ENCODE measurements at regions not wholly inside any gene's neighbourhood (a gene's known extent, or its start where the extent isn't known, plus 50 kb on each side); places are given as distances from the start of the nearest gene placed in this dataset.

GRCh38 chr6:14713008-14713960 is 532.6 kb upstream of the JARID2 start:
- no peak for DNase-seq (ENCODE audit: low read depth, low spot score)
- Histone ChIP-seq H3K4me1 (ENCODE audit: control insufficient read depth, insufficient read depth, low read length) (no peaks in the 10 kb centered on the region), H2AFZ (ENCODE audit: control insufficient read depth, low read depth, low read length) (no peak overlapping the region), H3K27ac (ENCODE audit: control insufficient read depth, insufficient read depth) (no peak overlapping the region), H3K79me2 (ENCODE audit: control insufficient read depth, insufficient read depth, low read length) (no peaks in the 10 kb centered on the region), H4K20me1 (ENCODE audit: control insufficient read depth, insufficient read depth) (no peaks in the 10 kb centered on the region), H3K4me2 (ENCODE audit: control insufficient read depth, insufficient read depth) (no peak overlapping the region), H3K36me3 (ENCODE audit: control insufficient read depth in 2 of 2, insufficient read depth in 2 of 2, low read length in 1 of 2) (no peaks in the 10 kb centered on the region), H3K27me3 (replicated peaks in 1 of 2; ENCODE audit: control insufficient read depth in 2 of 2, insufficient read depth in 2 of 2, low read length in 1 of 2) (no peaks in the 10 kb centered on the region), H3K9ac (ENCODE audit: control insufficient read depth, insufficient read depth, low read length) (no peak overlapping the region), H3K4me3 (no peak overlapping the region), H3K9me3 (replicated peaks; ENCODE audit: control insufficient read depth, insufficient read depth, low read length) (no peaks in the 10 kb centered on the region)
- RAD21 ChIA-PET (ENCODE audit: unreplicated experiment), result interaction anchor here (0.5 to 0.6 kb wide), 2 partner anchors 193 to 486 kb away, joined by 3 read pairs; no protein-coding TSS in a partner anchor
- in situ Hi-C loops (cut with MboI), result no loop called here
- SMC1A ChIA-PET (ENCODE audit: uncharacterized antibody, unreplicated experiment), result interaction anchor here (1.0 to 5.5 kb wide), 5 partner anchors 15 to 160 kb away, joined by 3 to 39 read pairs (median 3); no protein-coding TSS in a partner anchor
- no peak for ATAC-seq
- intact Hi-C loops (cut with micrococcal nuclease; ENCODE audit: unreplicated experiment), result no loop called here
- TF ChIP-seq BCL11A (IDR thresholded peaks at IDR 0.05; ENCODE audit: low read depth, low read length), result no peak
- no peak for TF ChIP-seq FOXM1 (IDR thresholded peaks at IDR 0.05; ENCODE audit: low read depth, low read length)
- TF ChIP-seq TBL1XR1 (IDR thresholded peaks at IDR 0.05; ENCODE audit: low read depth, low read length), result no peak
- TF ChIP-seq HDAC6 (IDR thresholded peaks at IDR 0.05; ENCODE audit: unreplicated experiment), result no peak
- no peak for TF ChIP-seq NFYB (IDR thresholded peaks at IDR 0.05; ENCODE audit: insufficient read depth, low read depth, low read length)
- TF ChIP-seq, protein P1, sequence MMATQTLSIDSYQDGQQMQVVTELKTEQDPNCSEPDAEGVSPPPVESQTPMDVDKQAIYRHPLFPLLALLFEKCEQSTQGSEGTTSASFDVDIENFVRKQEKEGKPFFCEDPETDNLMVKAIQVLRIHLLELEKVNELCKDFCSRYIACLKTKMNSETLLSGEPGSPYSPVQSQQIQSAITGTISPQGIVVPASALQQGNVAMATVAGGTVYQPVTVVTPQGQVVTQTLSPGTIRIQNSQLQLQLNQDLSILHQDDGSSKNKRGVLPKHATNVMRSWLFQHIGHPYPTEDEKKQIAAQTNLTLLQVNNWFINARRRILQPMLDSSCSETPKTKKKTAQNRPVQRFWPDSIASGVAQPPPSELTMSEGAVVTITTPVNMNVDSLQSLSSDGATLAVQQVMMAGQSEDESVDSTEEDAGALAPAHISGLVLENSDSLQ (IDR thresholded peaks at IDR 0.05), result no peak
- no peak for TF ChIP-seq IKZF1 (conservative IDR thresholded peaks at IDR 0.05)
- no peak for TF ChIP-seq ZSCAN29 (IDR thresholded peaks at IDR 0.05)
- TF ChIP-seq WRNIP1 (IDR thresholded peaks at IDR 0.05; ENCODE audit: borderline replicate concordance, low read depth, low read length), result no peak
- TF ChIP-seq POLR2A (IDR thresholded peaks at IDR 0.05; ENCODE audit: low read depth, low read length), result no peak
- TF ChIP-seq SREBF2 (IDR thresholded peaks at IDR 0.05; ENCODE audit: low read length), result no peak
- no peak for TF ChIP-seq MXI1 (IDR thresholded peaks at IDR 0.05; ENCODE audit: low read depth, low read length)
- TF ChIP-seq CEBPB (IDR thresholded peaks at IDR 0.05; ENCODE audit: borderline replicate concordance in 1 of 2, low read depth in 2 of 2, low read length in 2 of 2), result no peak
- no TSS peak for BruUV-seq (replicated peaks)
- no peak for FAIRE-seq
- 69% methylated on average over 15 of the region's 15 CpGs for WGBS (ENCODE audit: insufficient coverage, insufficient replicate concordance, low lambda C conversion rate, missing lambda C conversion rate)
- CTCF ChIA-PET, result interaction anchor here (0.7 to 2.1 kb wide), 2 partner anchors 11 to 15 kb away, joined by 3 to 5 read pairs; no protein-coding TSS in a partner anchor
- POLR2A ChIA-PET, result no interaction called here

Measured in GM12878 (cell line).